ENCODE measurements at regions not wholly inside any gene's neighbourhood (a gene's known extent, or its start where the extent isn't known, plus 50 kb on each side); places are given as distances from the start of the nearest gene placed in this dataset.
"Not testable (repeated sequence)": the region's sequence is repeated elsewhere in the genome, so short reads cannot be mapped to it uniquely, and the experiment has no call there.

GRCh38 chr2:111510384-111510783 lies 373.6 kb downstream of the ANAPC1 start:
- H3K27me3 ChIP-seq; H3K4me3 ChIP-seq; H3K9me3 ChIP-seq; H3K27ac ChIP-seq; H3K4me1 ChIP-seq; intact Hi-C loops (cut with DNase I); H3K36me3 ChIP-seq; DNase-seq: not testable (repeated sequence)
- WGBS, 2 donors = 80 to 100% methylated on average over 1 to 2 of the region's 6 CpGs

GRCh38 chr2:111511062-111511461 lies 372.9 kb downstream of the ANAPC1 start:
- H3K9me3 ChIP-seq; H3K27me3 ChIP-seq; H3K4me3 ChIP-seq; DNase-seq; intact Hi-C loops (cut with DNase I); H3K27ac ChIP-seq; H3K4me1 ChIP-seq; H3K36me3 ChIP-seq: not testable (repeated sequence)
- WGBS, 2 donors = 100% methylated on average over 1 of the region's 3 CpGs; no CpG with 5 or more reads in 1 of the 2 donors

- H3K36me3 ChIP-seq; intact Hi-C loops (cut with DNase I); H3K27ac ChIP-seq; H3K27me3 ChIP-seq; H3K4me1 ChIP-seq; H3K4me3 ChIP-seq; H3K9me3 ChIP-seq; DNase-seq: not testable (repeated sequence)
- WGBS, 2 donors = no CpG with 5 or more reads among the region's 3 CpGs
Observed at GRCh38 chr2:111512378-111512777, 371.6 kb downstream of the ANAPC1 start.

- H3K36me3 ChIP-seq; intact Hi-C loops (cut with DNase I); DNase-seq; H3K27me3 ChIP-seq; H3K4me1 ChIP-seq; H3K4me3 ChIP-seq; H3K27ac ChIP-seq; H3K9me3 ChIP-seq: not testable (repeated sequence)
- 90 to 93% methylated on average over 2 to 3 of the region's 4 CpGs for WGBS, 2 donors
Observed at GRCh38 chr2:111514138-111514537, 369.9 kb downstream of the ANAPC1 start.

GRCh38 chr2:111517050-111517720 lies 366.8 kb downstream of the ANAPC1 start:
- H3K9me3 ChIP-seq; H3K36me3 ChIP-seq; H3K27me3 ChIP-seq; intact Hi-C loops (cut with DNase I); H3K4me1 ChIP-seq; H3K4me3 ChIP-seq; DNase-seq; H3K27ac ChIP-seq: not testable (repeated sequence)
- 73% methylated on average over 1 of the region's 2 CpGs; no CpG with 5 or more reads in 1 of the 2 donors for WGBS, 2 donors

- intact Hi-C loops (cut with DNase I); DNase-seq; H3K4me3 ChIP-seq; H3K27me3 ChIP-seq; H3K27ac ChIP-seq; H3K4me1 ChIP-seq; H3K36me3 ChIP-seq; H3K9me3 ChIP-seq: not testable (repeated sequence)
- 45 to 80% methylated on average over 2 of the region's 2 CpGs for WGBS, 2 donors
Observed at GRCh38 chr2:111517721-111518053, 366.3 kb downstream of the ANAPC1 start.

GRCh38 chr2:111519071-111519470 lies 364.9 kb downstream of the ANAPC1 start:
- H3K4me3 ChIP-seq = no peak overlapping the region
- H3K36me3 ChIP-seq = no peaks in the 10 kb centered on the region
- H3K27ac ChIP-seq = no peak overlapping the region
- TF ChIP-seq CTCF (IDR thresholded peaks at IDR 0.05) = no peak
- no peaks in the 10 kb centered on the region for H3K27me3 ChIP-seq
- 73 to 91% methylated on average over 3 of the region's 3 CpGs for WGBS, 2 donors
- no peaks in the 10 kb centered on the region for H3K9me3 ChIP-seq
- no peak for DNase-seq
- intact Hi-C loops (cut with DNase I) = no loop called here
- peaks cover 0 to 12% (median 8%) of the 10 kb centered on the region in 3 donors for H3K4me1 ChIP-seq

- H3K27ac ChIP-seq = peak overlapping the region in 1 of 4 donors; percentile 5
- intact Hi-C loops (cut with DNase I) = no loop called here
- peaks cover 0 to 16% (median 8%) of the 10 kb centered on the region in 3 donors for H3K4me1 ChIP-seq
- H3K4me3 ChIP-seq = no peak overlapping the region
- WGBS, 2 donors = 51 to 70% methylated on average over 5 of the region's 5 CpGs
- no peaks in the 10 kb centered on the region for H3K9me3 ChIP-seq
- no peaks in the 10 kb centered on the region for H3K36me3 ChIP-seq
- TF ChIP-seq POLR2A (IDR thresholded peaks at IDR 0.05) (no peak), CTCF (IDR thresholded peaks at IDR 0.05) (no peak)
- no peaks in the 10 kb centered on the region for H3K27me3 ChIP-seq
- DNase-seq = no peak
Observed at GRCh38 chr2:111522231-111522768, 361.7 kb downstream of the ANAPC1 start.

Data from esophagus squamous epithelium (tissue), 5 donors.